ENCODE measurements at regions not wholly inside any gene's neighbourhood (a gene's known extent, or its start where the extent isn't known, plus 50 kb on each side); places are given as distances from the start of the nearest gene placed in this dataset.

DNA sequence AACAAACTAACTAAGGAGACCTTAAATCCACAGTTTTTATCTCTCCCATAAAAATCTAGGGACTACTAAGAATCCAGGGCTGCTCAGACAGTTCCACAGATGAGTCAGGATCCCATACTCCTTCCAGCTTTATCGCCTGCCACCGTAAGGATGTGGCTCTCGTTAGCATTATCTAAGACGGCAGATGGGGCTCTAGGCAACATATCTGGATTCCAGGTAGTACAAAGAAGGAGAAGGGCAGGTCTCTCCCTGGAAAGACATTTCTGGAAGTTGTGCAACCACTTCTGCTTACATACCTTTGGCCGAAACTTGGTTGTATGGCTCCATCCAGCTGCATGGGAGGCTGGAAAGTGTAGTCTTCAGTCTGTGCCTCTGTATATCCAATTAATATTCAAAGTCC, 149.4 kb downstream of the SP3 start:
- TF ChIP-seq, protein P1, sequence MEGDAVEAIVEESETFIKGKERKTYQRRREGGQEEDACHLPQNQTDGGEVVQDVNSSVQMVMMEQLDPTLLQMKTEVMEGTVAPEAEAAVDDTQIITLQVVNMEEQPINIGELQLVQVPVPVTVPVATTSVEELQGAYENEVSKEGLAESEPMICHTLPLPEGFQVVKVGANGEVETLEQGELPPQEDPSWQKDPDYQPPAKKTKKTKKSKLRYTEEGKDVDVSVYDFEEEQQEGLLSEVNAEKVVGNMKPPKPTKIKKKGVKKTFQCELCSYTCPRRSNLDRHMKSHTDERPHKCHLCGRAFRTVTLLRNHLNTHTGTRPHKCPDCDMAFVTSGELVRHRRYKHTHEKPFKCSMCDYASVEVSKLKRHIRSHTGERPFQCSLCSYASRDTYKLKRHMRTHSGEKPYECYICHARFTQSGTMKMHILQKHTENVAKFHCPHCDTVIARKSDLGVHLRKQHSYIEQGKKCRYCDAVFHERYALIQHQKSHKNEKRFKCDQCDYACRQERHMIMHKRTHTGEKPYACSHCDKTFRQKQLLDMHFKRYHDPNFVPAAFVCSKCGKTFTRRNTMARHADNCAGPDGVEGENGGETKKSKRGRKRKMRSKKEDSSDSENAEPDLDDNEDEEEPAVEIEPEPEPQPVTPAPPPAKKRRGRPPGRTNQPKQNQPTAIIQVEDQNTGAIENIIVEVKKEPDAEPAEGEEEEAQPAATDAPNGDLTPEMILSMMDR (IDR thresholded peaks at IDR 0.05; ENCODE audit: low read depth, low read length) = no peak
- H3K4me3 ChIP-seq (ENCODE audit: low read depth, low read length) = no peak overlapping the region

DNA sequence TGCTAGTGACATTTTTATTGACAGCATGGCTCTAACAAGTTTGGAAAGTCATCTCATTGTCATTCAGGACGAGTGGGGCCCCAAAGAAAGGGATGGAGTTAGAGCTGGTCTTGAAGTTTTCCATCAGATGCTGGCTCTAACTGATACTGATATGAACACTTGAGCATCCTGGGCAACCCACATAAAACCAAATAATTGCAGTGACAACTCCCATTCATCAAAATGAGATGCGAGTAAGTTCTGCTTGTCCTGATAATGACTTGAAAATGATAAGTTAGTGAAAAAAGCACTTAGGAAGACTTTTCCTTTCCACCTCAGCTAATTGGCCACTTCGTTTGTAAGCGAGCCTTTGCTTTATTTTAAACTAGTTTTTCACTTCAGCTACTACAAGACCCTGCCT, 147.6 kb downstream of the SP3 start:
- TF ChIP-seq, protein P1 (IDR thresholded peaks at IDR 0.05; ENCODE audit: low read depth, low read length) = no peak
- no peak overlapping the region for H3K4me3 ChIP-seq (ENCODE audit: low read depth, low read length)

GRCh38 chr2:173818285-173818684, 146.9 kb downstream of the SP3 start:
- no peak overlapping the region for H3K4me3 ChIP-seq (ENCODE audit: low read depth, low read length)
- TF ChIP-seq, protein P1 (IDR thresholded peaks at IDR 0.05; ENCODE audit: low read depth, low read length) = no peak

GRCh38 chr2:173819852-173820251, 145.3 kb downstream of the SP3 start:
- TF ChIP-seq, protein P1 (IDR thresholded peaks at IDR 0.05; ENCODE audit: low read depth, low read length) = no peak
- no peak overlapping the region for H3K4me3 ChIP-seq (ENCODE audit: low read depth, low read length)

DNA sequence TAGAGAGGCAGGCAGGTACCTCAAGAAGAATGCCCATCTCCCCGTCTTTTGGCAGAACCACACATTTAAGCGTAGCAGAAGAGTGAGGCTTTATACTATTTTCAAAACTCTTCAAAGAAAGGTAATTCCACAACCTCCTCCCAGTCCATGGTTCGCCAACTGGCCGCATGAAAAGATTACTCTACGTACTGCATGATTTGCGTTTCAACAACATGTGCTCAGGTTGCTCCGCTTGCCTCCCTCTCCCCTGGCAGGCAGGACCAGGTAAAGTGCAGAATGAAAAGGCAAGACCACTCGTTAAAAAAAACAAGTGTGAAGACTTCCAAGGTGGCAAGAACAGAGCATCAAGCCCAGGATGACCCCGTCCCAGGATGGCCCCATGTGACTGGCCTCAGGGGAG, 143.7 kb downstream of the SP3 start:
- TF ChIP-seq, protein P1 (IDR thresholded peaks at IDR 0.05; ENCODE audit: low read depth, low read length) = no peak
- H3K4me3 ChIP-seq (ENCODE audit: low read depth, low read length) = no peak overlapping the region

DNA sequence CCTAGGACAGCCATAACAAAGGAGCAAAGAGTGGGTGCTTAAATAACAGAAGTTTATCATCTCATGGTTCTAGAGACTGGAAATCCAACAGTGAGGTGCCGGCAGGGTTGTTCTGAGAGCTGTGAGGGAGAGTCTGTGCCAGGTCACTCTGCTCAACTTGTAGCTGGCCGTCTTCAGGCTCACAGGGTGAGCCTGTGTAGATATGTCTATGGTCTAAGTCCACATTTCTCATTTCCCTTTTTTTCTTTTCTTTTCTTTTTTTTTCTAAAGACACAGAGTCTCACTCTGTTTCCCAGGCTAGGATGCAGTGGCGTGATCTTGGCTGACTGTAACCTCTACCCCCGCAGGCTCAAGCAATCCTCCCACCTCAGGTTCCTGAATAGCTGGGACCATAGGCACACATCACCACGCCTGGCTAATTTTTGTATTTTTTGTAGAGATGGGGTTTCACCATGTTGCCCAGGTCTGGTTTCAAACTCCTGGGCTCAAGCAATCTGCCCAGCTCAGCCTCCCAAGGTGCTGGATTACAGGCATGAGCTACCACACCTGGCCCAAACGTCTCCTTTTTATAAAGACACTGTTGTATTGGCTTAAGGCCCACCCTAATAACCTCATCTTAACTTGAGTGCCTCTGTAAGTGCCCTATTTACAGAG, 142.2 kb downstream of the SP3 start:
- TF ChIP-seq, protein P1 (IDR thresholded peaks at IDR 0.05; ENCODE audit: low read depth, low read length) = no peak
- H3K4me3 ChIP-seq (ENCODE audit: low read depth, low read length) = no peak overlapping the region

DNA sequence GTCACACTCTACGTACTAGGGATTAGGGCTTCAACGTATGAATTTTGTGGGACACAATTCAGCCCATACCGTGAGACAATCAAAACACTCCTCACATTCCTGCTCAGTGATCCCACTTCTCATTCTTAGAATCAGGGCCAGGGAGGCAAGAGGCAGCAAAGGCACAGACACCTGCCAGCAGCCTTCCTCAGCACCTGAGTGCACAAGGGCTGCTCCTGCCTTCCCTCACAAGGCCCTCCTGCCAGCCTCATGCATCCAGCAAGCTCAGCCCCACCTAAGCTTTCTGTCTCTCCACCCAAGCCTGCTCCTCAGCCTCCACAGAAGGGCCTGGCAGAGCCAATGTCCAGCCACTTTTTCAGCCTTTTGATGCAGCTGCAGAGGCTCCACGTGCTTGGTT, 141.6 kb downstream of the SP3 start:
- no peak overlapping the region for H3K4me3 ChIP-seq (ENCODE audit: low read depth, low read length)
- TF ChIP-seq, protein P1 (IDR thresholded peaks at IDR 0.05; ENCODE audit: low read depth, low read length) = no peak

Data from WI38 (cell line).